ENCODE measurements at regions not wholly inside any gene's neighbourhood (a gene's known extent, or its start where the extent isn't known, plus 50 kb on each side); places are given as distances from the start of the nearest gene placed in this dataset.

DNA sequence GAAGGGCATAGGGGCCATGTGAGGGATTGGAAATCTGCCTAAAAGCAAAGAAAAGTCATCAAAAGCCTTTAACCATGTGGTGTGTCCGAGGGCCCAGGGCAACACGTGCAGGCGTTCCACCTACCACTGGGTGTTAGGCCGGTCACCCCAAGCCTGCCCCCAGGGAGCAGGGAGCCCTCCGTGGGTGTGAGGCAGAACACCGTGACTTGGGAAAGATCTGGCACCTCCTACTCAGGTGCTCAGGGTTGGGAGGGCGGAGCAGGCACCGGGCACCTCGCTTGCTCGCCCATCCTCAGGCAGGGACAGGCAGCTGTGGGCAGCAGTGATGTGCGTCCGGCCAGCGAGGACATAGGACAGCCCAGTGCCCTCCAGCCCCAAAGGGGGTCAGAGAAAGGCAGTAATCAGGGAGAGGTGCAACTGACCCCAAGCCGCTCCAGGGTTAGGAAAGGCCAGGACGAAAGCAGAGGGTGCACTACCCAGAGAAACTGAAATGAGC, 80.7 kb upstream of the CHST15 start:
- ChIA-PET POLR2A (no interaction called here), RAD21 (ENCODE audit: low non-redundant PET in 1 of 2, low total read pairs in 2 of 2, uncharacterized antibody in 2 of 2, unreplicated experiment in 2 of 2) (no interaction called here), CTCF (no interaction called here)
- Histone ChIP-seq H3K4me3 (replicated peaks in 1 of 2; ENCODE audit: low read depth in 1 of 2, low read length in 2 of 2) (no peak overlapping the region), H3K9me3 (ENCODE audit: control insufficient read depth in 1 of 2, insufficient read depth in 1 of 2, low read depth in 1 of 2, low read length in 2 of 2) (no peaks in the 10 kb centered on the region), H3K36me3 (ENCODE audit: control insufficient read depth in 1 of 2, insufficient read depth in 2 of 2, low read length in 2 of 2) (no peaks in the 10 kb centered on the region), H3K4me2 (ENCODE audit: low read length) (no peak overlapping the region), H3K27me3 (ENCODE audit: insufficient read depth, low read length) (no peaks in the 10 kb centered on the region), H2AFZ (ENCODE audit: low read depth, low read length, poor library complexity, severe bottlenecking) (no peak overlapping the region), H3K4me1 (ENCODE audit: control insufficient read depth in 1 of 2, insufficient read depth in 2 of 2, low read length in 2 of 2) (no peaks in the 10 kb centered on the region), H3K79me2 (ENCODE audit: insufficient read depth, low read length) (no peaks in the 10 kb centered on the region), H3K27ac (ENCODE audit: low read depth, low read length) (no peak overlapping the region), H4K20me1 (ENCODE audit: insufficient read depth) (no peaks in the 10 kb centered on the region), H3K9me2 (ENCODE audit: insufficient read depth) (no peaks in the 10 kb centered on the region), H3K9ac (ENCODE audit: low read length) (no peak overlapping the region)
- no TSS peak for BruUV-seq (replicated peaks)
- intact Hi-C loops (cut with micrococcal nuclease) = no loop called here
- ATAC-seq (0 out of 2 replicates have a peak, but pooled peaks have one; percentile 21), DNase-seq (ENCODE audit: low read depth, low spot score) (no peak)
- TF ChIP-seq, protein P1, sequence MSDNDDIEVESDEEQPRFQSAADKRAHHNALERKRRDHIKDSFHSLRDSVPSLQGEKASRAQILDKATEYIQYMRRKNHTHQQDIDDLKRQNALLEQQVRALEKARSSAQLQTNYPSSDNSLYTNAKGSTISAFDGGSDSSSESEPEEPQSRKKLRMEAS (IDR thresholded peaks at IDR 0.05) = no peak

DNA sequence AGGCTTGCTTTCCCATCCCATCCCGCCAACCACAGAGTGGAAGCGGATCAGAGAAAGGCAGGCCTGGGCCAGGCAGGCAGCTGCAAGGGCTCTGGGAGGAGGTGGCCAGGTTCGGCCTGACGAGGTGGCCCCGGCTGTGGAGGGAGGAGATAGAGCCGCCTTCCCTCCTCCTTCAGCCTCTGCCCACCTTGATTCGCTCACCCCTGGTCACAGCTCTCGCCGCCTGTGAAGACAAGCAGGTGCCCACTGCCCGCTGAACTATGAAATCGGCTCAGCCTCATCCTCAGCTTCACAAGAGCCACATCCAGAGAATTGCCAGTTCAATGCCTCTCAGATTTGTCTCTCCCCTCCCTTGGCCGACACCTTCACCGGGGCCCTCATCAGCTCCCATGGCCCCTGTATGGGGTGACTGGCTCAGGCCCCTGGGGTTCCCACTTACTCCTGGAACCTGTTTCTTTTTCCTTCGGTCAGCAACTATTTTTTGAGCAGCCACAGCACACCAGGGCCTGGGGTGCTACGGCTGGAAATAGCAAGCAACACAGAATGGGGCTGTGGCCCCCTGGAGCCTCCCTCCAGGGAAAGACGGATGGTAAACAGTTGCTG, 80.0 kb upstream of the CHST15 start:
- no peaks in the 10 kb centered on the region for H3K9me2 ChIP-seq (ENCODE audit: insufficient read depth)
- H3K9ac ChIP-seq (ENCODE audit: low read length) = no peak overlapping the region
- no peaks in the 10 kb centered on the region for H3K79me2 ChIP-seq (ENCODE audit: insufficient read depth, low read length)
- H3K27me3 ChIP-seq (ENCODE audit: insufficient read depth, low read length) = no peaks in the 10 kb centered on the region
- H3K27ac ChIP-seq (ENCODE audit: low read depth, low read length) = no peak overlapping the region
- DNase-seq (ENCODE audit: low read depth, low spot score) (no peak), ATAC-seq (no peak)
- POLR2A ChIA-PET = no interaction called here
- no peaks in the 10 kb centered on the region for H3K36me3 ChIP-seq (ENCODE audit: control insufficient read depth in 1 of 2, insufficient read depth in 2 of 2, low read length in 2 of 2)
- H3K9me3 ChIP-seq (ENCODE audit: control insufficient read depth in 1 of 2, insufficient read depth in 1 of 2, low read depth in 1 of 2, low read length in 2 of 2) = no peaks in the 10 kb centered on the region
- intact Hi-C loops (cut with micrococcal nuclease) = no loop called here
- BruUV-seq (replicated peaks) = no TSS peak
- no peaks in the 10 kb centered on the region for H3K4me1 ChIP-seq (ENCODE audit: control insufficient read depth in 1 of 2, insufficient read depth in 2 of 2, low read length in 2 of 2)
- H3K4me2 ChIP-seq (ENCODE audit: low read length) = no peak overlapping the region
- TF ChIP-seq YY1 (IDR thresholded peaks at IDR 0.05; ENCODE audit: extremely low read depth, insufficient replicate concordance, low read depth, low read length) = no peak
- TF ChIP-seq EZH2phosphoT487 (IDR thresholded peaks at IDR 0.05; ENCODE audit: borderline replicate concordance) = no peak
- TF ChIP-seq POLR2AphosphoS5 (IDR thresholded peaks at IDR 0.05; ENCODE audit: low read depth, low read length) = no peak
- no peak for TF ChIP-seq ZFX (IDR thresholded peaks at IDR 0.05)
- TF ChIP-seq, protein P2, sequence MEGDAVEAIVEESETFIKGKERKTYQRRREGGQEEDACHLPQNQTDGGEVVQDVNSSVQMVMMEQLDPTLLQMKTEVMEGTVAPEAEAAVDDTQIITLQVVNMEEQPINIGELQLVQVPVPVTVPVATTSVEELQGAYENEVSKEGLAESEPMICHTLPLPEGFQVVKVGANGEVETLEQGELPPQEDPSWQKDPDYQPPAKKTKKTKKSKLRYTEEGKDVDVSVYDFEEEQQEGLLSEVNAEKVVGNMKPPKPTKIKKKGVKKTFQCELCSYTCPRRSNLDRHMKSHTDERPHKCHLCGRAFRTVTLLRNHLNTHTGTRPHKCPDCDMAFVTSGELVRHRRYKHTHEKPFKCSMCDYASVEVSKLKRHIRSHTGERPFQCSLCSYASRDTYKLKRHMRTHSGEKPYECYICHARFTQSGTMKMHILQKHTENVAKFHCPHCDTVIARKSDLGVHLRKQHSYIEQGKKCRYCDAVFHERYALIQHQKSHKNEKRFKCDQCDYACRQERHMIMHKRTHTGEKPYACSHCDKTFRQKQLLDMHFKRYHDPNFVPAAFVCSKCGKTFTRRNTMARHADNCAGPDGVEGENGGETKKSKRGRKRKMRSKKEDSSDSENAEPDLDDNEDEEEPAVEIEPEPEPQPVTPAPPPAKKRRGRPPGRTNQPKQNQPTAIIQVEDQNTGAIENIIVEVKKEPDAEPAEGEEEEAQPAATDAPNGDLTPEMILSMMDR (IDR thresholded peaks at IDR 0.05 in 2 of 3, conservative IDR thresholded peaks at IDR 0.05 in 1 of 3; ENCODE audit: borderline replicate concordance in 1 of 3, insufficient read depth in 1 of 3, low read depth in 2 of 3, low read length in 2 of 3) = no peak
- TF ChIP-seq SIN3A (IDR thresholded peaks at IDR 0.05; ENCODE audit: low read depth) = no peak
- CTCF ChIA-PET = no interaction called here
- H2AFZ ChIP-seq (ENCODE audit: low read depth, low read length, poor library complexity, severe bottlenecking) = no peak overlapping the region
- H3K4me3 ChIP-seq (replicated peaks in 1 of 2; ENCODE audit: low read depth in 1 of 2, low read length in 2 of 2) = no peak overlapping the region
- RAD21 ChIA-PET (ENCODE audit: low non-redundant PET in 1 of 2, low total read pairs in 2 of 2, uncharacterized antibody in 2 of 2, unreplicated experiment in 2 of 2) = no interaction called here
- no peaks in the 10 kb centered on the region for H4K20me1 ChIP-seq (ENCODE audit: insufficient read depth)
